RPMI8226 (cell line): ENCODE measurements at regions not wholly inside any gene's neighbourhood (a gene's known extent, or its start where the extent isn't known, plus 50 kb on each side); places are given as distances from the start of the nearest gene placed in this dataset.
A peak's percentile ranks its signal among the peaks of the same experiment; 100 is the strongest.

Source experiments
- DNase-seq: peaks from one replicate; pipeline ENCODE4 v3.0.0-alpha.2; 2015

DNA sequence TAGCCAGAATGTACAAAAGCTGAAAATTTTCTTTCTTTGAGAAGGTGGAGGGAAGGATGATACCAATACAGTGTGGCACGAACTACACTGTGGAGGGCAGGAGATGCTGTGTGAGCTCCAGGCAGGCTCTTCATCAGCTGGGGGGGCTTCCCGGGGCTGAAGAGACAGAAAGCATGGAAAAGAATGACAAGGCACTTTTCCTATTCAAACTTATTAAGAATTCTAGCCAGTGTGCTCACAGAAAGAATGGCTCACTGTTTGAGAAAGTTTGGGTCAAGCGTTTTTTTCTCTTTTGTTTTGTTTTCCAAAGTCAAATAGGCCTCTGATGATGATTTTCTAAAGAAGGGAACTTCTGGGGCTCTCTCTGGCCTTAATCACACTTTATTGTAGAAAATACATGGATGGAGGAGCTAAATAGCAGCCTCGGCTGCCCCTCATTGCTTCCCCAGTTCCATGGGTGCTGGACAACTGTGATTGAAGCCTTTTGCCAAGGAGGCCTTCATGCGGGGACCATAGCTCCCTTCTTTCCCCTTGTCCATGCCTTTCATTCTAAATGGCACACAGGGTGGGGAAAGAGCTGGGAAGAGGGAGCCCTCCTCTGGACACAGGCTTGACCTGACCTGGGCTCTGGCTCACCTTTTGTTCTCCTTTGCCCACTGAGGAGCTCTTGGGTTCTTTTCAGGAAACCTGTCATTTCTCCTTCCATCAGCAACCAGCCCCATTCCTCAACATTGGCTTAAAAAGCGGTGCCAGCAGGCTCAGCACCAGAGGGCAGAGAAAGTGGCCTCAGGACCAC lies 130.6 kb downstream of the TDRD15 start:
- DNase-seq = no peak

GRCh38 chr2:21256006-21256405 lies 132.2 kb downstream of the TDRD15 start:
- peak; percentile 4 for DNase-seq

DNA sequence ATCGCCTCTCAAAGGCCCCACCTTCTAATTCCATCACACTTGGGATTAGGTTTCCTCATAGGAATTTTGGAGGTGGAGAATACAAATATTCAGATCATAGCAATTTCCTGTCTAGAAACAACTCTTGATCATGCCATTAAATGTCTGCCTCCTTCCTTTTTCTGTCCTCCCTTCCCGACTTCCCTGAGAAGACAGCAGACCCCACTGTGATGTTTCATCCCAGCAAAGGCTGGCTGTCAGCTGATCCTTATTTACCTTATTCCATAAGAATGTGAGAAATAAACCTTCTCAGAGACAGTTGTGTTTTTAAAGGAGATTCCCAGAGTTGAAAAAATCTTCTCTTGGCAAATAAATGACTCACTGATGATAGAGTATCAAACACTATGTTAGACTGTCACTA lies 133.9 kb downstream of the TDRD15 start:
- no peak for DNase-seq

DNA sequence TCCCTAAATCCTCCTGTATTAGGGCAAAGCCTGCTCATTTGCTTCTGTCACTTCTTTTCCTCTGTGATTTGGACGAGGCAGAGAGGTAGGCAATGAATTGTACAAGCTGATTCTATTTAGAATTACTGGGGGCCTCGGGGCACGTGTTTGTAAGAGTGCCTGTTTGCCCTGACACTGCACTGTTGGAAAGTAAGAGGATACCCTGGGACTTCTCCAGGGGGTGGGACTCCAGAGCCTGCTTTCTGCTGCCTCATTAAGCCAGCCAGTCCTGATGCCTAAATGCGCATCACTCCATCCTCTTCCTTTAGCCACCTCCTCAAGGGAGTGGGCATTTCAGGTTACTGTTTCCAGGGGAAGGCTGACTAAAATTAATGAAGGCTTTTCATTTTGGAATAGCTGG lies 134.3 kb downstream of the TDRD15 start:
- DNase-seq = no peak

DNA sequence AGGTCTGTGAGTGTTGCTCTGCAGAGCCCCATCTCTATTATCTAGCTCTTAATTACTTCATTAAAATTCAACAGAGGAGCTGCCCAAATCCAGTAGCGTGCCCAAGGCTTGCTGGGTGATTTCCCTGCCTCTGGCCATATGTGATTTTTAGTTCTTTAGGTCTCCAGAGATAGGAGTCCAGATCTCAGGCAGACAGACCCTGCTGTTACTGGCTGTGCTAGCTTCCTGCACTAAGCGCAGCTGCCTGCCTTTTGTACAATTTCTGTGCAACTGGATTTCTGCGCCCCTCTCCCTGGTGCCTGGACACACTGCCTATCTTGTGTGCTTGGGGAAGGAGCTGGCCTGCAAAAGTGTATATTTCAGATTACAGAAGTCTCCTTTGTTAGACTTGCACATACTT lies 136.5 kb downstream of the TDRD15 start:
- DNase-seq = no peak

DNA sequence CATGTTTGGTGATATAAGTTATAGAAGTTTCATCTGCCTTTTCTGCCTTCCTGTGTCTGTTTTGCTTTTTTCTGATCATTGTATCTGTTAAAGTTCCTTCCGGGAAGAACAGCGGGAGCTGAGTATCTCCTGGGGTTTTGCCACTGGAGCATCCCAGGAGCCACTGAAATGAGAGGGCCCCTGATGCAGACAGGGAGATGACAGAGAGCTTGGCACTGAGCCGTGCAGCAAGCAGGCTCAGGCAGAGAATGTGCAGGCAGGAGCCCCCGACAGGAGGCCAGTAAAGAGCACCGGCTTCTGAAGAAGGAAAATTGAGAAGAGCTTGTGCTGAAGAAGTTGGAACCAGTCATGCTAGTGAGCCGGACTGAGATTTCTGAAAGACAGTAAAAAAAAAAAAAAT lies 137.8 kb downstream of the TDRD15 start:
- no peak for DNase-seq

DNA sequence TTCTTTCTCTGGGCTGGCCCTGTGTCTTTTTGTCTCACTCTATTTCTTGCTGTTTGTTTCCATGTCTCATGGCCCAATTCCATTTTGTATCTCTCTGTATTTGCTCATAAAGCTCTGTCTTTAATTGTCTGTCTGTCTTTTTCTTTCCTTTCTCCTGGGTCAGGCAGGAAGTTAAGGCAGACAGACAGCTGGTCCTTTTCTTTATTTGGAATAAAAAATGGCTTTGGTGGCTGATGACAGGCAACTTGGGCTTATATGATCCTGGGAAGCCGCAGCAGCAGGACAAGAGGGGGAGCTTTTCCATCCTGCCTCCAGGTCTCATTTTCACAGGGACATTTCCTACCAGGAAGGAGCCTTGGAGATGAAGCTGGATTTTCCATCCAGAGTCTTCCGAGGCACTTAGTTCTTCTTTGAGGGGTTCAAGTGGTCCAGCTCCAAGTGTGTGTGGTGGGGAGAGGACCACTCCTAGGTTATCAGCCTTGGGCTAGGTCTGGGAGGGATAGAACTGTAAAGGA lies 138.7 kb downstream of the TDRD15 start:
- no peak for DNase-seq

- no peak for DNase-seq
Observed at GRCh38 chr2:21263622-21264021, 139.9 kb downstream of the TDRD15 start.

DNA sequence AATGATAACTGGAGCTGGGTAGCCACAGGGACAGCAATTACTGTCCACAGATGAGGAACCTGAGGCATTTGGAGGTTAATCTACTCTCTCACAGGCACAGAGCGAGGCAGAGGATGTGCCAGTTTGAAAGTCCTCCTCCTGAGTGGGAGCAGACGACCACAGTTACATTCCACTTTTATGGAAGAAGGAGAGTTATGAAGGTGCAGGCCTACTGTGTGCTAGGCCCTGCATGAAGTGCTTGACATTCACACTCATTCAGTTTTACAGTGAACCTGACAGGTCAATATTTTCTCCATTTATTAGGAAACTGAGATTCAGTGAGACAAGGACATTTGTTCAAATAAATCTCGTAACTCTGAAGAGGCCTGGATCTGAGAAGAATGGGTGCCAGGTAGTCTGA lies 142.0 kb downstream of the TDRD15 start:
- DNase-seq = no peak

DNA sequence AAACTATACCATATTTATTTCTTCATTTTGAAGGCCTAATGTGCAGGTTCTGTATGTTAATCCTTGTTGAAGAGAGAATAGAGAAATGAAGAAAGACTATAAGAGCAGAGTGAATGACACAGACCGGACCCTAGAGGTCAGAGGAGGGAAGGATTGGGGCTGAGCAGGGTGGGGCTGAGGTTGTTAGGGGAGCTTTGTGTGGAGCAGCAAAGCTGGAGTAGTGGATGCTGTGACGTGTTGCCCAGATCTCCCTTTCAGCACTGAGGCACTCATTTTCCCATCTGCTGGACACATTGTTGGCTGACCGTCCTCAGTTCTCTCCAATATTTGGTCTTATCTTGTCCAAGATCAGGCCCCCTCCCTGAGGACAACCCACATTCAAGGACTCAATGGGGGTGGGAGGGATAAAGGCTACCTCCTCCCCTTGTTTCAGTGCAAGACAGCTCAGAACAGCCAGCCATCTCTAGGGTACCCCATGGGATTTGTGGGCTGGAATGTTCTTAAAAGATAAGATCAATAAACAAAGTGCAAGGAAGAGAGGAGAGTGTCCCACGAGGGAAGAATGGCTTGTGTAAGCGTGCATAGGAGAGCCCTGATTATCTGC lies 143.6 kb downstream of the TDRD15 start:
- no peak for DNase-seq

DNA sequence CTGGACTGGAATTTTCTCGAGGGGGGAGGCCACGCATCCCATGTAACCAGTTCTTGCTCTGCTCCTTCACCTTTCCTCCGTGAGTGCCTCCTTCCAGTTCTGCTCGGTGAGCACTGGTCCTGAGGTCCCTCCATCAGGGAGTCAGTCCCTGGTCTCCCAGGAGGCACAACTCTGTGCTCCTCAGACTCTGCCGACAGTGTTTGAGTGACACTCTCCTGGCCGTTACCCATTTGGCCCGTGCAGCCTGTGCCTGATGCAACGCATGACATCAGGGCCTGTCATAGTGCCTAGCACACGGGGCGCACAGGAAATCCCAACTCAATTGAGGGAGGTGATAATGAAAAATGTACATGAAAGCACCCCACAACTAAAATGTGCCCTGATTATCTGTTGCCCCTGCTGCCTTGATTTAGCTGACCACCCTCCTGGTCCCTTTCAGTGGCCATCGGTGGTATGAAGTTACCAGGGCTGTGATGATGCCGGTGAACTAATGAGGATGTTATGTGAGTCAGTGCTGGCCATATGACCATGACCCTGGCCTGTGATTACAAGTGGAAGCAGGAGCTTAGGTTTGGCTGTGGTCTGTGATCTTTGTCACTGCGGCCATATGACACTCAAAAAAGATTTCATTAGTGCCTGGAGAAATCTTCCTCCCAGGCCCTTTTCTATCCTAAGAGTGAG lies 144.6 kb downstream of the TDRD15 start:
- DNase-seq = no peak

GRCh38 chr2:21268878-21269224 lies 145.1 kb downstream of the TDRD15 start:
- no peak for DNase-seq

GRCh38 chr2:21269382-21269781 lies 145.6 kb downstream of the TDRD15 start:
- no peak for DNase-seq

DNA sequence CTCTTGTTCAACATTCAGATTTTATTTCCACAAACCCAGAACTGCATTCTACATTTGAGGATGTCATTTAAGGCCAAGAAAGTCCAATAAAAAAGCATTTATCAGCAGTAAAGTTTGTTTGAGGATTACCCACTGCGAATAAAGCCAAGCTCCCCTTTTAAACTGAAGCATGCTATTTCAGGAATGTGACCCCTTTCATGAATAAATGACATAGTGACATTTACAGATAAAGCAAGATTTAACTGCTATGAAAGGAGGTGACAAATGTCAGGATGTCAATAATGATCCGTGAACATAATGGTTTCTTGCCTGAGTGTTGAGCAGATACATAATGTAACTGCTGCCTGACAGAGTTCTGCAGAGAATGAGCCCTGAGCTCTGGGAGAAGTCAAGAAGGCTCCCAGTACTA lies 146.3 kb downstream of the TDRD15 start:
- no peak for DNase-seq

GRCh38 chr2:21270708-21271122 lies 146.9 kb downstream of the TDRD15 start:
- DNase-seq = no peak

DNA sequence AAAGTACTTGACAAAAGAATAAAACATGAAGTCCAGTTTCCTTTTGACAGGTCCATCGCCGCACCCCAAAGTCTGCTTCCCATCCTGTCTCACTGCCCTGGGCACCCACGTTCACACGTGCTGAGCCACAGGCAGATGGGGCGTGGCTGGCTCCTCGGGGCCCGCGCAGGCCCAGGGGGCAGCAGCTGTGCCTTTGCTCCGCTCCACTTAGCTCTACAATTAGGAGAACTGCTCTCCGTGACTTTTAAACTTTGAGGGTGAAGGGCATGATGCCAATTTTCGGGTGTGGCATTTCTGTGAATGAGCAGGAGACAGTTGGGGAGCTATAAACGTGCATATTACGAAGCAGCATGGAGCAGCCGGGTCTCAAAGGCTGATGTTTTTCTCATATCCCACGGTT lies 152.4 kb downstream of the TDRD15 start:
- no peak for DNase-seq

DNA sequence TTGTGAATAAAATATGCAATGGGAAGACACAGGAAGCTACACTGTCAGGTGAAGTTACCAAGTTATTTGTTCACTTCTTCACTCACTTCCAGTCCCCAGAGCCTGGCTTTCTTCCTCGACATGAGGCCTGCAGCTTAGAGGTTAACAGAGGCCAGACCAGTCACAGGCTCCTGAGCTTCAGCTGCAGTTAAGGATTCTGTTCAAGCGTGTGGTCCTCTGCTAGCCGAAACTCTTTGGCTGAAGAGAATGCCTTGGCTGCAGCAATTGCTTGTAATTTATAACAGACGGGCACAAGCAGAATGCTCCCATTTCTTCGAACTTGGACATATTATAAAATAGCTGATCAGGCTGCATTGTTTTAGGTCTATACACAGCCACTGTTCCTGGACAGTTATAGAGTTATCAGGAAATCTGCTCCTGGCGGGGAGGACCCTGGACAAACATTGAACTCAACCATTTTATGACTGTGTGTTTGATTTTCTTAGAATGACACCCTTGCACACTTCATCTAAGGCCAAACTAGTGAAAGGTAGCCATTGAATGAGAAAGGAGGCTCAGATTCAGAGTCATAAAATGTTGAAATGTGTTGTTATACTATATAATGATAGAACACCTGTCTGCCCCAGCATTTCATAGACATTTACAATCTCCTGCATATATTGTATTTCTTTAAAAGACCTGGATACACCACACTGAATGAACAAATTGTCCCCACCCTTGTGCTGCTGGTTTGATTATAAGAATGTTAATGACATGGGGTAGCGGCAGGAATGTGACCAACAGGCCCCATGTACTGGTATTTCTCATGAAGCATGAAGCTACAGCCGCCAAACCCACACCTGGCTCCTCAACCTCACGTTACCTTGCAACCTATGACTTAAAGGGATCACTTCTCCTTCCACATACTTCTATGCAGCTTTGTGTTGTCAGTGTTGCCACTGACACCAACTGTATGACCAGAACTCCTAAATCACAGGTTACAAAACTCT lies 153.6 kb downstream of the TDRD15 start:
- DNase-seq = no peak

GRCh38 chr2:21279525-21279924 lies 155.8 kb downstream of the TDRD15 start:
- no peak for DNase-seq

DNA sequence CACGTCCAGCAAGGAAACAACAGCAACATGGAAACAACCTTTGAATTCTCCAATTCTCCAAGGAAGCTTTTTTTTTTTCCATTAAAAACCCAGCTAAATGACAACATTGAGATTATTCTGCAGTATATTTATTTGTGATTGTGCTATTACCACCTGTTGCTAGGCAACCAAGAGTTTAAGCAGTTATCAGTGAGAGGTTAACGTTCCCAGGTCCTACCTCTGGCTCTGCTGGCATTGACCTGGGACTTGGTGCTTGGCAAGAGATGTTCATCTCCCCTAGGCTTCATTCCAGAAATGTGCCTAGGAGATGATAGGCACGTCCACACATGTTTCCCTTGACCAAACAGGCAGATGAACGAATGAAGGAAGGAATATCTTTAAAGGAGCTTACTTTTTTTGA lies 157.0 kb downstream of the TDRD15 start:
- no peak for DNase-seq

DNA sequence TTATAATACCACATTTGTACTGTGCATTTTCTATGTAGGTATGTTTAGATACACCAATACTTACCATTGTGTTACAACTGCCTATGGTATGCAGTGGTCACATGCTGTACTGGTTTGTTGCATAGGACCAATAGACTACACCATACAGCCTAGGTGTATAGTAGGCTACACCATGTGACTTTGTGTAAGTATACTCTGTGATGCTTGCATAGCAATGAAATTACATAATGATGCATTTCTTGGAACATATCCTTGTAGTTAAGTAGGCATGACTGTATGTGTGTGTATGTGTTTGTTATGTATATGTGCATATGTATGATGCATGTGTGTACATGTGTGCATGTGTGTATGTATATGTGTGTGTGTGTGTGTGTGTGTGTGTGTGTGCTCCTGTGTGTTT lies 157.6 kb downstream of the TDRD15 start:
- DNase-seq = no peak

DNA sequence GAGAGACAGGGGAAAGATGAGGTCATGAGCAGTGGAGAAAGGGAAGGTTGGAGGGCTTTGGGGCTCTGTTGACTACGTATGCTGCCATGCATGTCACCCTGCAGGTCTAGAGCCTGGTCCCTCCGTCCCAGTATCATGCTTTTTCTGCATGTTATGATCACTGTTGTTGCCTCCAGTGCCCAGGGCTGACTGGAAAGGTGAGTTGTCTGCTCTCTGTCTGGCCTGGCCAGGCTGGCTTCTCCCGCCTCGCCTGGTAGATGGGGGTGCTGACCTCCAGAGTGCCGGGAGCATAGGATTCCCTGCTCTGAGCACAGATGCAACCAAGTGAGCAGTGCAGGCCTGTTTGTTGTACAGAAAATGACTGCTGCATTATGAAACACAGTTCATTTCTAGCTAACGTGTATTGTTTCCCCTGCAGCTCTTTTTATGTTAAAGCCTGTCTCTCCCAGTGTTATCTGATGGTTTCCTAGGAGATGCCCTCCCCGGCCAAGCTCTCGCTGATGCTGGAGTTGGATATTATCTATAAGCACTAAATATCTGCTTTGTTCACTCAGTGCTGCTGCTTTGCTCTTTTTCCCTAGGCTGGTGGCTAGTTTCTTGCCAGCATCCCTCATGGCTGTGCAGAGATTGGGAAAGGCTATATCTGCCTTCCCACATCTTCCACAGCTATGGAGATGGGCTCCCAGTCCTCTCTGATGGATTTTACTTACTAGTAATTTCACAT lies 158.2 kb downstream of the TDRD15 start:
- no peak for DNase-seq

- no peak for DNase-seq
Observed at GRCh38 chr2:21282515-21282898, 158.7 kb downstream of the TDRD15 start.
